Activated CD8-positive, alpha-beta memory T cell treated with anti-CD3 and anti-CD28 coated beads for 4 hours (primary cell): ENCODE measurements at regions not wholly inside any gene's neighbourhood (a gene's known extent, or its start where the extent isn't known, plus 50 kb on each side); places are given as distances from the start of the nearest gene placed in this dataset.

Experiments used
- DNase-seq, 2 donors: peaks; one replicate each; pipeline ENCODE4 v3.0.0-alpha.2; 2020; ENCODE audit warnings: low read depth in 2 of 2

- no peak for DNase-seq
Measured at GRCh38 chr16:82567175-82567574, 59.6 kb upstream of the CDH13 start.

GRCh38 chr16:82563401-82563800, 63.4 kb upstream of the CDH13 start:
- no peak for DNase-seq

GRCh38 chr16:82562183-82562683, 64.5 kb upstream of the CDH13 start:
- DNase-seq = no peak

GRCh38 chr16:82560805-82561325, 65.9 kb upstream of the CDH13 start:
- DNase-seq = no peak

GRCh38 chr16:82544378-82545160, 82.2 kb upstream of the CDH13 start:
- no peak for DNase-seq

GRCh38 chr16:82542714-82543113, 84.1 kb upstream of the CDH13 start:
- DNase-seq = no peak

GRCh38 chr16:82541103-82541502, 85.7 kb upstream of the CDH13 start:
- DNase-seq = no peak

- DNase-seq = no peak
Measured at GRCh38 chr16:82535764-82536163, 91.0 kb upstream of the CDH13 start.

- no peak for DNase-seq
Measured at GRCh38 chr16:82535262-82535661, 91.5 kb upstream of the CDH13 start.

- no peak for DNase-seq
Measured at GRCh38 chr16:82533189-82533588, 93.6 kb upstream of the CDH13 start.

- no peak for DNase-seq
Measured at GRCh38 chr16:82530883-82531282, 95.9 kb upstream of the CDH13 start.

- no peak for DNase-seq
Measured at GRCh38 chr16:82527101-82527500, 99.7 kb upstream of the CDH13 start.

- DNase-seq = no peak
Measured at GRCh38 chr16:82524976-82525375, 101.8 kb upstream of the CDH13 start.

GRCh38 chr16:82523815-82524214, 103.0 kb upstream of the CDH13 start:
- DNase-seq = no peak

- no peak for DNase-seq
Measured at GRCh38 chr16:82522026-82522425, 104.7 kb upstream of the CDH13 start.

- no peak for DNase-seq
Measured at GRCh38 chr16:82518811-82519210, 108.0 kb upstream of the CDH13 start.

- no peak for DNase-seq
Measured at GRCh38 chr16:82514262-82514661, 112.5 kb upstream of the CDH13 start.

- DNase-seq = no peak
Measured at GRCh38 chr16:82510789-82511305, 115.9 kb upstream of the CDH13 start.

GRCh38 chr16:82509691-82510430, 116.9 kb upstream of the CDH13 start:
- no peak for DNase-seq

- no peak for DNase-seq
Measured at GRCh38 chr16:82506692-82507670, 119.8 kb upstream of the CDH13 start.

- no peak for DNase-seq
Measured at GRCh38 chr16:82504836-82505235, 121.9 kb upstream of the CDH13 start.
